Forelimb muscle (tissue), 1 donor: ENCODE measurements at regions not wholly inside any gene's neighbourhood (a gene's known extent, or its start where the extent isn't known, plus 50 kb on each side); places are given as distances from the start of the nearest gene placed in this dataset.
"Not testable (repeated sequence)": the region's sequence is repeated elsewhere in the genome, so short reads cannot be mapped to it uniquely, and the experiment has no call there.

Experiments
- DNase-seq: peaks from one replicate; pipeline ENCODE4 v3.0.0-alpha.2; 2013; ENCODE audit warnings: low read depth

DNA sequence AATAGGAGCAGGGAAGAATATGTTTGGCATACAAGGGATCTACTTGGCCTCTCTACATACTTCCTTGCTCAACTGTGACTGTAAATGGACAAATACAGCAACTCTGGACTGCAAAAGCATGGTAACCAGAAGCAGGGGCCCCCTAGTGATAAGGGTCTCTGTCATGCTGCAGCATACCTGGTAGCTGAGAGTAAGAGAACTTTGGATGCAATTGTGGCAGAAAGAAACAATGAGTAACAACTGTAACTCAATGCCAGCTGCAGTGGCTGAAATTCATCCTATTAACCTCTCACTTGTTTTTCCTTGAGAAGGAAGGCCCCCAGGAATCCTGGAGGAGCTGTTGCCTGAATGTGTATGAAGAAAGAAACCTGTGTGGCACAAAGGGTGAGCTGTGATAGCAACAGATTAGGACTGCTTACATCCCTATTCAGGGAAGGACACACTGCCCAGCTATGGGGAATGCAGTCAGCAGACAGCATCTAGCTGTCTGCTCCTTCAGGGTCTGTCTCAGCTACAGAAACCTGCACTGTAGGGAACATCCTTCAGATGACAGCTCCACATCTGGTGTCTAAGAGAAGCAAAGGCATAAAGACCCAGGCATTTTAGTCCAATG is 468.1 kb upstream of the ACTBL2 start:
- DNase-seq = no peak

DNA sequence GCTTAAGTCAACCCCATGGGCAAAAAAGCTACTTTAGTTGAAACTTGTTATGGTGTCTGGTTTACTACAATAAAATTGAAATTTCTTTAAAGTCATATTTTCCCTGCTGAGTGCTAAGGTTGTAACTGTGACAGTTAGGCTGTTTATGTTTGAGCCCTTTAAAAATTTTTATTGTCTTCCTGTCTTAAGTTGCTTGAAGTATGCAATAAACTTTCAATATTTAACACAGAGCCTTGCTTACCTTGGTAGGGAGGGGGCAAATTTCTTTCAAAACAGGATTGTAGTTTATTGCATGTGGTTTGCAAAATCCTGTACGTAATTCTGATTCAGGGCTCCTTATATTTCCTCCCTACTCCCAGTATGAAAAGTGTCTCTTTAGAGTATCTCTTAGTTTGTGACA is 465.5 kb upstream of the ACTBL2 start:
- no peak for DNase-seq

DNA sequence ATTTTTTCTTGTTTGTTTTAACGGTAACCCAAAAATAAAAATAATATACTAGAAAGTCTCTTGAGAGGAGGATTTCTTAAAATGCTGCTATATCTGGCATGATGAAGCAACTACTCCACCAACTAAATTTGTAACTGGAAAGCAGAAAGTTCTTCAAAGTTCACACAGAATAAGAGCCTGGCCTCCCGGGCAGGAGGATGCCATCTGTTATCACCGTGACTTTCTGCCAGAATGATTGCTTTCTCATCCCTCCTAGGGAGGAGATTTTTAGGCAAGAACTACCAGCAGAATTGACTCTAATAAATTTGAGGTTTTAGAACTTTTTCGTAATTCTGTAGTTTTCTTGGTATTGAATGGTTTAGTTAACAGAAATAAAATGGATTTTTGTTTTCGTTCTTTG is 464.6 kb upstream of the ACTBL2 start:
- DNase-seq = no peak

DNA sequence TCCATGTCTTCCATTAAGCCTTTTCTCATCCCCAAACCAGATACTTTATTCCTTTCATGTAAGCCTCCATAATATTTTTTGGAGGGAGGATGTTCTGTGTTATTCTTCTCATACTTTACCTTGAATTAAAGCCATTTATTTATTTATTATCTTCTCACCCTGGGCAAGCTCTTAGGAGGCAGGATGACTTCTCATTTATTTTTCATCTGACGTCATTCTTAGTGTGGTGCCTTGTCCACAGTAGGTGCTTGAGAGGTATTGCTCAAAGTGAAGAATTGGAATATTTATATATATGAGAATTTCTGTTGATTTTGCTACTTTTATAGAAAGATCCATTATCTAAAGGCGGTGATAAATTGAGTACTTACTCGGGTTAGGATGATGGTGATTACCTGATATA is 458.3 kb upstream of the ACTBL2 start:
- no peak for DNase-seq

DNA sequence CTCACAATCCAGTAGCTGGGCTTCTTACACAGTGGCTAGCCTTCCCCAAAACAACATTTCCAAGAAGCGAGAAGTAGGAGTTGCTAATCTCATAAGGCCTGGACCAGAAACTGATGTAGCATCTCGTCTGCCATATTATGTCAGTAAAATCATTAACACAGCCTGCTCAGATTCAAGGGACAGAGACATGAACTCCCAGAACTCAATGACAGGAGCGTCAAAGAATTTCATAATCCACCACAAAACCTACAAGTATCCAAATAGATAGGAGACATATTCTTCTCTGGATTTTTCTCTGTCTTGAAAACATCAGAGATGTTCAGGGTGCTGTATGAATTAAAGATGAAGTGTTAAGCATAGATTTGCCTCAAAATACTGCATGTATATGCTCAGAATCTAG is 457.6 kb upstream of the ACTBL2 start:
- no peak for DNase-seq

DNA sequence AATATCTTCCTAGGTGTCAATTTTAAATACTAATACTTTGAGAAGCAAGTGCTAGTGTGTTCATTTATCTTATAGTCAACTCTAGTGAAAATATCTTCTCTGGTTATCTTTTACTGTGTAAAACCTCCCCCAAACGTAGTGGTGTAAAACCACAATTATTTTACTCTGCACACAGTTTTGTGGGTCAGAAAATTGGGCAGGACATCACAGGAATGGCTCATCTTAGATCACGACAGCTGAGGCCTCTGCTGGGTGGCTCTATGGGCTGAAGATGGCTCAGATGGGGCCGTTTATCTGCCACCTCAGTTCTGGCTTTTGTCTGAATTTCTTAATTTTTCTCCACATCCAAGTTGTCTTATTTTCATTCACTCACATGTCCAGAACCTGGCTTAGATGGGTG is 457.2 kb upstream of the ACTBL2 start:
- no peak for DNase-seq

DNA sequence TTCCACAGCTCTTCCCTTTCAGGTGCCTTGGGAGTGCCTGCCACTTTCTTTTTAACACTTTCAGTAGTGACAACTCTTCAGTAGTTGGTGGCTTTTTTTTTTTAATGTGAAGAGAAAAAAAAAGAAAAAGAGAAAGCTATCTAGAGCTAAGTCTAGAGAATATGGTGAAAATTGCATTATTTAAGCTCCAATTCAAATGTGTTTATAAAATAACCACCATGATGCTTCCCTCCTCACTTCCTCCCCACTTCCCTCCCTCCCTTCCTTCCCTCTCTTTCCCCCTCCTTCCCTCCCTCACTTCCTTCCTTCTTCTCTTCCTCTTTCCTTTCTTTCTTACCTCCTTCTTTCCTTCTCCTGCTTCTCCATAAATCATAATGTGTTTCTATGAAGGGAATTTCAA is 456.7 kb upstream of the ACTBL2 start:
- no peak for DNase-seq

DNA sequence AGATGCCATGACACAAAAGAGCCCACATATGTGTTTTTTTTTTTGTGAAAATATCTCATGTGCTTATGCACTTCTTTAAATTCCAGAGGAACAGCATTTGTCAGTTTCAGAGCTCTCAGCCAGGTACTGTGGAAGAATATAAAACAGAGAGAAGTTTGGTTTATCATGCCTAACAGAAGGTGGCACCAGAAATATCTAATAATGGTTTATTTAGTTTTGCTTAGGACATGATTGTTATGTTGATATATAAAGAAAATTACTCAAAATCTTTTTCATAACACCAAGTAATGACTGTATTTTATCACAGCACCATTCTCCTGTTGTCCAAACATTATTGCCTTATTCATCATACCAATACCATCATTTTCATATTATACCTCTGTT is 455.6 kb upstream of the ACTBL2 start:
- no peak for DNase-seq

DNA sequence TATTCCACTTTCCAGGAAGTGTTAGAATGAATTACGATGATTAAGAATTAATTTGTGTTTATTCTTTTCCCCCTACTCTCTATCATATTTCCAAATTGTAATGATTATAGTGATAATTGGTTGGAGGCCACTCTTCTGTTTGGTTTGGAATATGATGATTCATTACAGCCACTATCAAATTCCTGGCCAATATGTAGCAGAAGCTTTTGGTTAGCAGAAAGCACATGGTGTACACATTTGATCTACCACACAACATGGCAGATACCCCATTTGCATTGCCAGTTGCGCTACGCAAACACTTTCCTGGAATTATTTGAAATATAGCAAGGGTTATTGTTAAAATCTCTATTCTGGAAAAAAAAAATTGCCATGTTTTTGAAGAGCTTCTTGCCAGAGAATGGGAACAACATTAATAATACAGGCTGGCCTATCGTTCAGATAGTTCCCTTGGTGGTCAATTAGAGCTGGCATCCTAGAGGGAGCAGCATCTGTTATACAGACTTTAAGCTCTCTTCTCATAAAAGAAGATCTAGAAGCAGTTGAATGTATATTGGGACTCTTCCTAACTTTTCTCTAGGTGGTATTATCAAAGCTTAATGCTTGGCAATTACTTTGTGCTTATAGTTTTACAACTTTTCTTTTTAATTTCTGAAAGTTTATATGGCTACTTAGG is 455.0 kb upstream of the ACTBL2 start:
- no peak for DNase-seq

DNA sequence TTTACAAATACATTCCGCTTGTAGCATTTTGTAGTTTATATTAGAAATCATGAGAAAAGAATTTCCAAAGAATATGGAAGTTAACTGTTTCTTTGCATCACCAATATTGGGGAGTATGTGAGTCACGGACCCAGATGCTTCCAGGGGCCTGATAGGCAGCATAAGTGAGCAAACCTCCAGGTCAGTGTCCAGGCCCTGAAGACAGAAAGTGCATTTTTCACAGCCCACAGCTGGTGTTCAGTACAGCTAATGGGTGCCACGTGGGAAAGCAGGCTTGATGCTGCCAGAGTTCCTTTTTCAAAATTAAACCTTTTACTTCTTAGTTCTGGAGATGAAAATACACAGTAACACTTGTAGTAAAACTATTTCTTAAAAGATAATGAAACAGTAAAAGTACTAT is 454.4 kb upstream of the ACTBL2 start:
- no peak for DNase-seq

DNA sequence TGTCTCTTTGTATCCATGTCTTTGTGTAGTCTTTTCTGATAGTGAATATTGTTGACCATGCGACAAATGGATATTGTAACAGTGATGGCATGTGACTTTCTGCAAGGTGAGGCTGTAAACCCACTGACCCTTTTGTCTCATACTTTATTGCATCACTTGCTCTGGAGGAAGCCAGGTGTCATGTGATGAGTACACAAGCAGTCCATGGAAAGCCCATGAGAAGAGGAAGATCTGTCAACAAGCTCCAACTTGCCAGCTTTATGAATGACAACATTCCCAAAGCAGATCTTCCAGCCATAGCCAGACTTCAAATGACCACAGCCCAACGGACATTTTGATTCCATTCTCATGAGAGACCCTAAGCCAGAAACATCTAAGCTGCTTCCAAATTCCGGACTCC is 450.1 kb upstream of the ACTBL2 start:
- DNase-seq = no peak

DNA sequence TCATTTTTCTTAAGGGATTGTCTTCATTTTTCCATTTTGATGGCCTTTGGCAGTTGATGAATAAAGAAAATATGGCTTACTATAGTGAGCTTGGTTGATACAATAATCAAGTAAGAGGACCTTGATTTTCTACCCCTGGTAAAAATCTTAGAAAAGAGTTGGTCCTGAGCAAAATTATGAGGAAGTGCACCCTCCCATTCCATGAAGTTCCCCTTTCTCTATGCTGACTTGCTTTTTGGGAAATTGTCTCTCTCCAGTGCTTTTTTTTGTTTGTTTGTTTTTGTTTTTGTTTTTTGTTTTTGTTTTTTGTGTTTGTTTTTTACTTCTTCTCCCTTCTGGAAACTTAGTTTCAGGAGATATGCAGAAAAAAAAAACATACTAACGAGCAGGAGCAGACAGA is 449.2 kb upstream of the ACTBL2 start:
- no peak for DNase-seq

DNA sequence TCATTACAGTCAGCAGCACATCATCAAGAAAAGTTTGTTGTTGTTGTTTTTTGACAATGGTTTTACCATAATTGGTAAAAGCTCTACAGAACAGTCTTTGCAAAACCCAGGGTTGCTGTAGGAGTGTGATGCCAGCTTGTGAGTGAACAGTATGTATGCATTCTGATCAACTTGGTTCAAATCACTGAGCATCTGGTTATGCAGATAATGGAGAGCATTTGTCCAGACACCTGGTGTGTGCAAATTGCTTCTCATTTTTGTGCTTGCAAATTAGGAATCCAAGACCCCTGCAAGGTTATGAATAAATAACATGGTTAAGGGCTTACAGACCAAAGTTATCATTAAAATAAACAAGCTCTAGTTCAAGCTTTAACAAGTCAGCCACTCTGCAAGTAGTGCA is 448.7 kb upstream of the ACTBL2 start:
- no peak for DNase-seq

DNA sequence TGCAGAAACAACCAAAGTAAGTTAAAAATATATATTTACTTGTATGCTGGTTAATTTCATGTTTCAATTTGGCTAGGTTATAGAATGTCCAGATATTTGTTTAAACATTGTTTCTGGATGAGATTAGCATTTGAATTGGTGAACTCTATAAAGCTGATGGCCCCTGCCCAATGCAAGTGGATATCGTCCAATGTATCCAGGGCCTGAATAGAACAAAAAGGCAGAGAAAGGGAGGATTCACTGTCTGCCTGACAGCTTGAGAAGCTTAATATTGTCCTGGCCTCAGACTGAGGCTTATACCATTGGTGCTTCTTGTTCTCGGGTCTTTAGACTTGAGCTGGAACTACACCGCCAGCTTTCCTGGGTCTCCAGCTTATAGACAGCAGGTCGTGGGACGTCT is 446.7 kb upstream of the ACTBL2 start:
- no peak for DNase-seq

DNA sequence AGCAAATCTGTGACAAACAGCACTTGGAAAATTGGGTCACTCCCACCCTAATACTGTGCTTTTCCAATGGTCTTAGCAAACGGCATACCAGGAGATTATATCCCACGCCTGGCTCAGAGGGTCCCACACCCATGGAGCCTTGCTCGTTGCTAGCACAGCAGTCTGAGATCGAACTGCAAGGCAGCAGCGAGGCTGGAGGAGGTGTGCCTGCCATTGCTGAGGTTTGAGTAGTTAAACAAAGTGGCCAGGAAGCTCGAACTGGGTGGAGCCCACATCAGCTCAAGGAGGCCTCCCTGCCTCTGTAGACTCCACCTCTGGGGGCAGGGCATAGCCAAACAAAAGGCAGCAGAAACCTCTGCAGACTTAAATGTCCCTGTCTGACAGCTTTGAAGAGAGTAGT is 440.5 kb upstream of the ACTBL2 start:
- DNase-seq = not testable (repeated sequence)

DNA sequence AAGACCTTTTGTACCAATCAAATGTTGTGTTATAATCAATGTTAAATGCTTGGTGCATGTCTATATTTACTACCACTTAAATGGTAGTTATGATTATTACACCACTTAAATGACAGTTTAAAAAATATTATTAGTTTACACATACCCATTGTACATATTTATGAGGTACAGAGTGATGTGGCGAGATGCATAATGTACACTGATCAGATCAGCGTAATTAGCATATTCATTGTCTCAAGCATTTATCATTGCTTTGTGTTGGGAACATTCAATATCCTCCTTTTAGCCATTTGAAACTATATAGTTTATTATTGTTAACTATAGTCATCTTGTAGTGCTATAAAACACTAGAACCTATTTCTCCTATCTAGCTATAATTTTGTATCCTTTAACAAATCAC is 434.4 kb upstream of the ACTBL2 start:
- DNase-seq = no peak

DNA sequence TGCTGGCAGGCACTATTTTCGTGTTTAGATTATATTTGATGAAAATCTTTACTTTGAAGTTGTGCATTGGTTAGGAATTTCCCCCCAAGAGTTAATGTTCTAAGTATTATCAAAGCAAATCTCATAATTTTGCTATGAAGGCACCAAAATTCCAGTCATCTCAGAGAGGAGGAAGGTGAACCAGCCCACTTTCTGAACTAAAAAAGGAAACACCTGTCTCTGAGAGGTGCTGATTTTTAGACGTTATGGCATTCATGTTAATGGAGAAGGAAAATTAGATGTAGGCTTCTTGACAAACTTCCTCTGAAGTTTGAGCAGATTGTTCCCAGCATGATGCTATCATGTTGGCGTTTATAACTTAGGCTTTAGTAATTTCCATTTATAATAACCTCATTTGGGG is 432.9 kb upstream of the ACTBL2 start:
- DNase-seq = no peak

DNA sequence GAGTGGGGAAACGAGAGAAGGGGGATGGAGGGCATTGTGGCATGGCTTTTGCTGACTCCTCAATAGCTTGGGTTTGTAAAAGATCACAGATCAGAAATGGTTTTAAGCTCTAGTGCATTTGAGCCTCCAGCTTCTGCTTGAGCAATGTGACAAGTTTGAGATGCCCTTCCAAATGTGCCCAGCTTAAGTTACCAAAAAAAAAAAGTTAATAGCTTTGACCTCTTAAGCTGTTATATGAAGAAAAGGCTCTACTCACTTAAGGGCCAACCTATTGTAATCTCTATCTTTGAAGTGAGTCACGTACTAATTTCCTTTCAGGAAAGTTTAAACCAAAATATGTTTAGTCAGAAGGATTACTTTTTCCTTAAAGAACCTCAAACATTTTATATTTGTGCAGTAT is 428.8 kb upstream of the ACTBL2 start:
- DNase-seq = no peak

DNA sequence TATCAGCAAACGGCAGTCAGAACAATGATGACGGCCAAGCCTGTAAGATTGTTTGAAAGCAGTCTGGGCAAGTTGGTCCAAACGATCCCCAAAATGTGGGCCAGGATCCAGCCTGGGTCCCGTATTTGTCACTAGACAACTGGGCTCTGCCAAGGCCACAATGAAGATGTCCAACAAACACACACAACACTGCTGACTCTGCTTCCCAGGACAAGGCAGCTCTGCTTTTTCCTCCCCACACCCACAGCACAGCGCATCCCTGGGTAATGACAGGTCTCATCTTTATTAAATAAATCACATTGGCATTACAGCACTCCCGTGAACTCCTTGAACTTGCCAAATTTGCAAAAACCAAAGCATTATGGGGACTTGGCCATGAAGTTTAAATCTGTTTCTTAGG is 424.1 kb upstream of the ACTBL2 start:
- DNase-seq = no peak

DNA sequence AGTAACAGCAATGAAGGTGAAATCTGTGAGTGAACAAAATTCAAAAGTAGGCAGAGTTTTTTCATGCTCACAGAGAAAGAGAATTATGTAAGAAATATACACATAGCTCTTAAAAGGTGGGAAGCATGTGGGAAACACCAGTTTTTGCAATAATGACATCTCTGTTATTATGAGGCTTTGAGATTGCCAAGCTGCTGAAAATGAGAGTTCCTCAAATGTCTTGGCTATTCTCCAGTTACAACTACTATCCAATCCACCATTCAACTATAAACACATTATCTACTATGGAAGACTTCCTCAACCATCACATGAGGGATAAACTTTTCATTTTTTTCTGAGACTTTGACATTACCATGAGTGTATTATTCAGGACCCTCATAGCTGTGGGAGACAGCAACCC is 420.8 kb upstream of the ACTBL2 start:
- DNase-seq = no peak

DNA sequence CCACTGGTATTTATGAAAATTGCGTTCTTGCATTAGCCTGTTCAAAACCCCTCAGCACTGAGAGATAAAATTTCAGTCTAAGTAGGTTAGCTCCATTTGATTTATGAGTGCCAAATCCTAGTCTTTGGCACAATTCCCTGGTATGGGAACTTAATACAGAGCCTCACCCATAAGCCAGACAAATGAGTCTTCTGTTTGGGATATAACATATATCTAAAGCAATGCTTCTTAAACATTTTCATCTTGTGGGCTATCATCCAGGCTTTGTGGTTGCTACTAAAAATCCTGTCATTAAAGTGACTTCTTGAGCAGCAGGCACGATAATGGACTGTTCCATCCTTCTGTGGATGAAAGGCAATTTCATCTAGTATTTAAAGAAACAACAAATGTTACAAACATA is 419.5 kb upstream of the ACTBL2 start:
- DNase-seq = no peak

DNA sequence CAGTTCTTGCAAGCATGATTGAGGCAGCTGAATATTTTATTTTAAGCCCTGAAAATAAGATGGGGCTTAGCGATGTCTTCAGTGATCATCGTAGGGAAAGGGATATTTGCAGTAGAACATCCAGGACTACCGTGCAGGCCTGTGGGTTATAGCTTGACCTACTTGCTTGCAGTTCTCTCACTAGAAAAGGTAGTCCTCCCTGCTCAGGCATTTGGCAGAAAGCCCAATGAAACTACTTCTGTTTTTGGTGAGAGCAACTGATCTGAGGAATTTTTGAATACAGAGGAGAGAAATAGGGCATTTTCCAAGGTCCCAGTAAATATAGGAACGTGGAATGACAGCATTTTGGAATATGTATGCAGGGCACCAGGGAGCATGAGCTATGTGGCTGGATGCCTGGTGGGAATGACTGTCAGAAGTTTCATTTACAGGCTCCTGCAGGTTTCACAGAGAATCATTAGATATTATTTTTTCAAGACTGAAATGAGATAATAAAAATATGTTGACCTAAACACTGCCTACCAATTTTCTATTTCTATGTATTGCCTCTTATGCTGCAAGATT is 417.9 kb upstream of the ACTBL2 start:
- DNase-seq = no peak

DNA sequence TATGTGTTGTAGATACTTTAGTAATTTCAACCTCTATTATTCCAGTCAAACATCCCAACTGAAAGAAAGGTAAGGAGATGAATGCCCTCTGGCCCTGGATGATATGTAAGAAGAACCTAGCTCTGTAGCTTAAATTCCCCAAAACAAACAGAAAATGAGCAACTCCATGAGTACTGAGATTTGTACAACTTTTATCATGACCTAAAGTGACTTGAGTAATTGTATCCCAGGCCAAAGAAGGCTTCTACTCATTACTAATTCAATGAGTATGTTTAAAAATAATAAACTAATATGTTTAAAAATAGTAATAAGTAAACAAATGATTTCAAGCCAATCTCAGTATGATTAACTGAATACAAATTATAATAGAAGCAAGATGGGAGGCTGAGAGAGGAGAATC is 414.0 kb upstream of the ACTBL2 start:
- DNase-seq = no peak

DNA sequence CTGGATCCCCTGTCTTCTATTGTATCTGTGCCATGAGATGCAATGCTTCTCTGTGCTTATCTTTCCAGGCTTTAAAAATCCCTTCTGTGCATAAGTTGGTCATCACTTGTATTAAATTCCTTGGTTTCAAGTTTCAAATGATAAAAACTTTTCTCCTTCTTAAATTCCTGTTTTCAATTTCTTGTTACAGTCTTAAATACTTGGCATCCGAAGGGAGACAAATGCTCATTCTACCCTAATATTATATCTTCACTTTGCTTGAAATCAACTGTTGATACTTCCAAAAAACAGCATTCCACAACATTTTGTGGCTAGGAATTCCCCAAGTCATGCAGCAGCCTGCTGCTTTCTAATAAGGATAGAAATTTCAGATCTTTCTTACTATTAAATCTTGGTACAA is 413.2 kb upstream of the ACTBL2 start:
- DNase-seq = no peak
